Neural crest cell (in vitro differentiated cells): ENCODE measurements at regions not wholly inside any gene's neighbourhood (a gene's known extent, or its start where the extent isn't known, plus 50 kb on each side); places are given as distances from the start of the nearest gene placed in this dataset.

Experiments
- DNase-seq: peaks from one replicate; pipeline ENCODE4 v3.0.0; 2021; ENCODE audit warnings: low read depth, mixed read lengths, low spot score
- H3K27ac Mint-ChIP-seq: one replicate; pipeline ENCODE4 v1.8.0; 2021; ENCODE audit warnings: mild to moderate bottlenecking, mixed read lengths; ENCODE audit not compliant: unreplicated experiment
- H3K27me3 Mint-ChIP-seq: 2 replicates; pipeline ENCODE4 v1.8.0; 2021; ENCODE audit warnings: low read depth, mild to moderate bottlenecking, mixed read lengths
- H3K36me3 Mint-ChIP-seq: 2 replicates; pipeline ENCODE4 v1.8.0; 2021; ENCODE audit warnings: low read depth, mild to moderate bottlenecking, mixed read lengths
- H3K4me1 Mint-ChIP-seq: 2 replicates; pipeline ENCODE4 v1.8.0; 2021; ENCODE audit warnings: mixed read lengths
- H3K4me3 Mint-ChIP-seq: one replicate; pipeline ENCODE4 v1.8.0; 2021; ENCODE audit warnings: mild to moderate bottlenecking, mixed read lengths
- H3K9me3 Mint-ChIP-seq: 2 replicates; pipeline ENCODE4 v1.8.0; 2021; ENCODE audit warnings: mixed read lengths
- TF ChIP-seq, protein P1 (sequence below): fragments of 200-600 bp; sonication (generic); conservative IDR thresholded peaks from 2 replicates; pipeline ENCODE4 v1.5.0; 2021; ENCODE audit warnings: antibody characterized with exemption, mild to moderate bottlenecking

DNA sequence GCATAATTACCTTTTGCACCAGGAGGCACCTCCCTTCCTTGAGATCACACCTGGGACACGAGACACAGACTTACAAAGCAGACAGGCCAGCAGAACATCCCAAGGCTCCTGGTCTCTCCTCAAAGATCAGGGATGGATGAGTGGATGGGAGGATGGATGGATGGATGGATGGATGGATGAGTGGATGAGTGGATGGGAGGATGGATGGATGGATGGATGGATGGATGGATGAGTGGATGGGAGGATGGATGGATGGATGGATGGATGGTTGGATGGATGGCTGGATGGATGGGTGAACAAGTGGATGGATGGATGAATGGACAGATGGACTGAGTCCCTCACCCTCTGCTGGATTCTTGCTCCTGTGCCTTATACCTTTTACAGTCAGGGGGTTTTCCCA is 364.0 kb downstream of the BCOR start:
- Mint-ChIP-seq H3K9me3 (no peaks in the 10 kb centered on the region), H3K27ac (no peak overlapping the region), H3K27me3 (no peaks in the 10 kb centered on the region), H3K36me3 (no peaks in the 10 kb centered on the region), H3K4me3 (no peak overlapping the region), H3K4me1 (peaks cover 20% of the 10 kb centered on the region)
- no peak for DNase-seq
- TF ChIP-seq, protein P1, sequence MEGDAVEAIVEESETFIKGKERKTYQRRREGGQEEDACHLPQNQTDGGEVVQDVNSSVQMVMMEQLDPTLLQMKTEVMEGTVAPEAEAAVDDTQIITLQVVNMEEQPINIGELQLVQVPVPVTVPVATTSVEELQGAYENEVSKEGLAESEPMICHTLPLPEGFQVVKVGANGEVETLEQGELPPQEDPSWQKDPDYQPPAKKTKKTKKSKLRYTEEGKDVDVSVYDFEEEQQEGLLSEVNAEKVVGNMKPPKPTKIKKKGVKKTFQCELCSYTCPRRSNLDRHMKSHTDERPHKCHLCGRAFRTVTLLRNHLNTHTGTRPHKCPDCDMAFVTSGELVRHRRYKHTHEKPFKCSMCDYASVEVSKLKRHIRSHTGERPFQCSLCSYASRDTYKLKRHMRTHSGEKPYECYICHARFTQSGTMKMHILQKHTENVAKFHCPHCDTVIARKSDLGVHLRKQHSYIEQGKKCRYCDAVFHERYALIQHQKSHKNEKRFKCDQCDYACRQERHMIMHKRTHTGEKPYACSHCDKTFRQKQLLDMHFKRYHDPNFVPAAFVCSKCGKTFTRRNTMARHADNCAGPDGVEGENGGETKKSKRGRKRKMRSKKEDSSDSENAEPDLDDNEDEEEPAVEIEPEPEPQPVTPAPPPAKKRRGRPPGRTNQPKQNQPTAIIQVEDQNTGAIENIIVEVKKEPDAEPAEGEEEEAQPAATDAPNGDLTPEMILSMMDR, result no peak

DNA sequence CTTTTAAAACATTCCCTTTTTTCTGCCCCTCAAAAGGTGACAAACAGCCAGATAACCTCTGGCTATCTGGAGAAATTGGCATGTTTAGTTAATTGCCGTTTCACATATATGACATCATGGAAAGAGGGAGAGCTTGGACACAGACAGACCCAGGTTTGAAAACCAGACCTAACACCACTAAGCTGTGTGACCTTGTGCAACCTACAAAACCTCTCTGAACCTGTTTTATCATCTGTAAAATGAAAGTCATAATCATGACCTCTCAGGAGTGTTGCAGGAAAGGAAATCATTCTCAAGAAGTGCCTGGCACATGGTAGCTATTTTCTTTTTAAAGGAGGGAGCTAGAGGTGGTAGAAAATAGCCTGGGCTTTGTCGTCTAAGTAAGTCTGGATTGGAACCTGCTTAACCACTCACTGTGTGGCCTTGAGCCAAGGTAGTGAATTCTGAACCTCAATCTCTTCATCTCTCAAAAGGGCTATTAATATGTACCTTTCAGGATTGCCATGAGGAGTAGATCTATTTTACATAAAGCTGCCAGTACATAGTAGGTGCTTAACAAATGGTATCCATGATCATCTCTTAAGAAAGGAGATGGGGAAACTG is 363.5 kb downstream of the BCOR start:
- TF ChIP-seq, protein P1, result no peak
- Mint-ChIP-seq H3K4me3 (no peak overlapping the region), H3K9me3 (no peaks in the 10 kb centered on the region), H3K27ac (no peak overlapping the region), H3K27me3 (no peaks in the 10 kb centered on the region), H3K4me1 (peaks cover 20% of the 10 kb centered on the region), H3K36me3 (no peaks in the 10 kb centered on the region)
- no peak for DNase-seq

DNA sequence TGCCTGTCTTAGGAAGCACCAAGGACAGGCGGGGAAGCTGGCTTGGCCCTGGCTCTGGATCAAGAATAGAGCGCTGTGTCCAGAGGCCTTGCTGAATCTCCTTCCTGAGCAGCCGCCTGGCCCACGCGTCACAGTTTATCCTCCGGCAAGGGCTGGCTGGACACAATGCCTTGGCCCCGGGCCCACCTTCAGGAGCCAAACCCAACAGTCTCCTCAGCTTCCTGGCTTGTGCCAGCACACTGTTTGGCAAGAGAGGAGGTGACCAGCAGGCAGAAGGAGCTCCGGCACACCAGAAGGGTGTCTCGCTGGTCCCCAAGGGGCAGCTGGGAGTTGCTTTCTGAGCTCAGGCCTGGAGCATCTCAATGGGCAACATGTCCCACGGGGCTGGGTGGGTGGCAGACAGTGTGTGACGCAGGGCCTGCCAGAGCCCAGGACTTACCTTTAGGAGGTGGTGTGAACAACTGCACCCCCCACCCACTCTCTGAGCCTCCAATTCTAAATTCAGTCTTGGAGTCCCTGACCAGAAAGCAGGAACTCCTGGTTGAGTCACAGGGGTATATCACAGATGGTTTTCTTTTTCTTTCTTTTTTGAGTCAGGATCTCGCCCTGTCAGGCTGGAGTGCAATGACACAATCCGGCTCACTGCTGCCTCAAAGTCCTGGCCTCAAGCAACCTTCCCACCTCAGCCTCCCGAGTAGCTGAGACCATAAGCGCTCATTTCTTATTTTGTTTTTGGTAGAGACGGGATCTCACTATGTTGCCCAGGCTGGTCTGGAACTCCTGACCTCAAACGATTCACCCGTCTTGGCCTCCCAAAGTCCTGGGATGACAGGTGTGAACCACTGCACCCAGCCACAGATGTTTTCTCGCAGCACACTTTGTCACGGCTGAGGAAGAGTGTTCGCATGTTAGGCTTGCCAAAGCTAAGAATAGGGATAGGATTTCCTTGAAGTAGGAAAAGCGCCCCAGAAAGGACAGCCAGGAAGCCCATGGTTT is 361.2 kb downstream of the BCOR start:
- Mint-ChIP-seq H3K4me1 (peaks cover 5% of the 10 kb centered on the region), H3K27me3 (no peaks in the 10 kb centered on the region), H3K27ac (no peak overlapping the region), H3K9me3 (no peaks in the 10 kb centered on the region), H3K36me3 (no peaks in the 10 kb centered on the region), H3K4me3 (no peak overlapping the region)
- TF ChIP-seq, protein P1, result no peak
- no peak for DNase-seq

DNA sequence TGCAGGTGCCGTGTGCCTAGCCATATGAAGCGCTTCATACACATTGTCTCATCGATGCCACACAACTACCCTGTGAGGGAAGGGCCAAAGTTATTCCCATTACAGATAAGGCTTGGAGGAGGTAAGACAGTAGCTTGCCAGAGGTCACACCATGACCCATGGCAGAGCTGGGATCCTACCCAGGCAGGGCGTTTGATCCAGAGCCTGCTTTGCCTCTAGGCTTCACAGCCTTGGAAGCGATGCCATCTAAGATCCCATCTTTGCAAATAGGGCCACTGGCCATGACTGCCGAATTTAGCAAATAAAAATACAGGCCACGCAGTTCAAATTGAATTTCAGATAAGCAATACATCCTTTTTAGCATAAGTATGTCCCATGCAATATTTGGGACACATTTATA is 358.2 kb downstream of the BCOR start:
- Mint-ChIP-seq H3K27me3 (no peaks in the 10 kb centered on the region), H3K27ac (no peak overlapping the region), H3K4me1 (no peaks in the 10 kb centered on the region), H3K9me3 (no peaks in the 10 kb centered on the region), H3K36me3 (no peaks in the 10 kb centered on the region), H3K4me3 (no peak overlapping the region)
- DNase-seq, result no peak
- TF ChIP-seq, protein P1, result no peak

DNA sequence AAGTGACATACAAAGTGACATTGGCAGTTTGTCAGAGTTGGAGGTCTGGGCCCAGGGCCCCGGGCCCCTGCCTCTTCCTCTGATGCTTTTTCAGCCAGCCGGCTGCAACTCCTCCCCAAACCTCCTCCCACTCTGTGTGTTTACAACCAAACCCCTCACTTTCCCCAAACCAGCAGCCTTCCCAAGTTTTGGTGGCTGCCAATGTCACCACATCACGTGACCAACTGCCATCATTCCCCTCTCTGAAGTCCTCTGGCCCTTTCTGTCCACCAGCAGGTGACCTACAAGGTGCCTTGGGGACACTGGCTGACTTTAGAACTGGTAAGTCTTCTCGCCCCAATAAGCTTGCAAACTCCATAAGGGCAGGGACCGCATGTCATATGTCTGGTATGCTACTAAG is 357.7 kb downstream of the BCOR start:
- H3K27me3 Mint-ChIP-seq, result no peaks in the 10 kb centered on the region
- no peaks in the 10 kb centered on the region for H3K36me3 Mint-ChIP-seq
- H3K4me3 Mint-ChIP-seq, result no peak overlapping the region
- H3K4me1 Mint-ChIP-seq, result no peaks in the 10 kb centered on the region
- DNase-seq, result no peak
- H3K27ac Mint-ChIP-seq, result no peak overlapping the region
- TF ChIP-seq, protein P1, result no peak
- no peaks in the 10 kb centered on the region for H3K9me3 Mint-ChIP-seq
